OCI-LY7 (cell line): ENCODE measurements at regions not wholly inside any gene's neighbourhood (a gene's known extent, or its start where the extent isn't known, plus 50 kb on each side); places are given as distances from the start of the nearest gene placed in this dataset.
A peak's percentile ranks its signal among the peaks of the same experiment; 100 is the strongest.

ENCODE experiments used
- BruUV-seq: library from RNA; stranded (reverse); fragments of 400-500 nt; replicated peaks from 2 replicates; lab custom pipeline; 2021; lab: Mats Ljungman, UMichigan
- CTCF ChIA-PET: fragments of 300-600 bp; sonication (Branson Sonifier 250); formaldehyde crosslinking; loops from one replicate; lab custom pipeline; 2022; ENCODE audit warnings: antibody characterized with exemption; ENCODE audit not compliant: unreplicated experiment; lab: Charles Lee
- POLR2A ChIA-PET: fragments of 300-600 bp; sonication (Branson Sonifier 250); formaldehyde crosslinking; loops from one replicate; lab custom pipeline; 2022; ENCODE audit warnings: antibody characterized with exemption; lab: Charles Lee
- DNase-seq: peaks from one replicate; pipeline ENCODE4 v3.0.0-alpha.2; 2015; ENCODE audit warnings: low spot score
- H2AFZ ChIP-seq: fragments of 200-600 bp; sonication (generic), shearing (Covaris generic); 2 replicates; pipeline ENCODE4 v1.6.1; 2014; ENCODE audit warnings: mild to moderate bottlenecking, antibody characterized with exemption, low read length, moderate library complexity
- H3K27ac ChIP-seq: fragments of 200-600 bp; sonication (generic); 2 replicates; pipeline ENCODE4 v1.5.1; 2014; ENCODE audit warnings: mixed run types, low read depth, mild to moderate bottlenecking, moderate library complexity, low read length, inconsistent platforms; ENCODE audit not compliant: poor library complexity, severe bottlenecking
- H3K36me3 ChIP-seq: fragments of 200-600 bp; sonication (generic); 2 replicates; pipeline ENCODE4 v1.6.1; 2014; ENCODE audit warnings: mild to moderate bottlenecking, antibody characterized with exemption, low read length, moderate library complexity, mixed read lengths; ENCODE audit not compliant: insufficient read depth
- H3K4me1 ChIP-seq: fragments of 200-600 bp; sonication (generic); 2 replicates; pipeline ENCODE4 v1.5.1; 2014; ENCODE audit warnings: mild to moderate bottlenecking, low read length; ENCODE audit not compliant: insufficient read depth, poor library complexity, severe bottlenecking
- H3K4me2 ChIP-seq: fragments of 200-600 bp; sonication (generic); 2 replicates; pipeline ENCODE4 v1.6.1; 2014; ENCODE audit warnings: mild to moderate bottlenecking, low read length
- H3K4me3 ChIP-seq: fragments of 200-600 bp; sonication (generic); 2 replicates; pipeline ENCODE4 v1.5.1; 2014; ENCODE audit warnings: mild to moderate bottlenecking, low read depth, low read length; ENCODE audit not compliant: poor library complexity, severe bottlenecking
- H3K79me2 ChIP-seq: fragments of 200-600 bp; sonication (generic); 2 replicates; pipeline ENCODE4 v1.6.1; 2016; ENCODE audit warnings: low read depth, mild to moderate bottlenecking, low read length, moderate library complexity, mixed read lengths; ENCODE audit not compliant: insufficient read depth
- H3K9me2 ChIP-seq: fragments of 200-600 bp; sonication (generic); 2 replicates; pipeline ENCODE4 v1.6.1; 2016; ENCODE audit warnings: mild to moderate bottlenecking, low read length, mixed read lengths; ENCODE audit not compliant: insufficient read depth
- H3K9me3 ChIP-seq: fragments of 200-600 bp; sonication (generic); 2 replicates; pipeline ENCODE4 v1.6.1; 2014; ENCODE audit warnings: mild to moderate bottlenecking, mixed run types, low read length, mixed read lengths
- H4K20me1 ChIP-seq: fragments of 200-600 bp; sonication (generic); 2 replicates; pipeline ENCODE4 v1.6.1; 2014; ENCODE audit warnings: mild to moderate bottlenecking, antibody characterized with exemption, low read length, moderate library complexity, mixed read lengths; ENCODE audit not compliant: insufficient read depth
- CTCF ChIP-seq: fragments of 200-600 bp; sonication (generic); conservative IDR thresholded peaks from 2 replicates; pipeline ENCODE4 v1.5.1; 2014; ENCODE audit warnings: mild to moderate bottlenecking, antibody characterized with exemption, low read length, moderate library complexity, mixed read lengths
- EZH2phosphoT487 ChIP-seq: fragments of 200-600 bp; sonication (generic); IDR thresholded peaks from 2 replicates; pipeline ENCODE4 v1.6.1; 2018; ENCODE audit warnings: low read depth, borderline replicate concordance, mild to moderate bottlenecking, mixed run types, antibody characterized with exemption, low read length, moderate library complexity, mixed read lengths
- intact Hi-C: fragments of 100-400 bp; cut with micrococcal nuclease; formaldehyde crosslinking; loops from one replicate; pipeline ENCODE4 v1.10.0; 2022; ENCODE audit not compliant: unreplicated experiment

- DNase-seq: peak; percentile 63
- H3K4me2 ChIP-seq: peak overlapping the region; percentile 43
- no peaks in the 10 kb centered on the region for H3K36me3 ChIP-seq
- intact Hi-C loops: no loop called here
- no peaks in the 10 kb centered on the region for H3K9me3 ChIP-seq
- TF ChIP-seq EZH2phosphoT487: no peak
- no peak for TF ChIP-seq CTCF
- no peaks in the 10 kb centered on the region for H3K79me2 ChIP-seq
- ChIA-PET POLR2A (interaction anchor here (0.6 kb wide), 1 partner anchor 1557 kb away, joined by 3 read pairs; no protein-coding TSS in a partner anchor), CTCF (interaction anchor here (0.6 kb wide), 1 partner anchor 12 kb away, joined by 4 read pairs; no protein-coding TSS in a partner anchor)
- peak overlapping the region; percentile 65 for H2AFZ ChIP-seq
- H3K27ac ChIP-seq: peak overlapping the region; percentile 8
- no TSS peak for BruUV-seq
- no peaks in the 10 kb centered on the region for H4K20me1 ChIP-seq
- peaks cover 20% of the 10 kb centered on the region for H3K4me1 ChIP-seq
- no peak overlapping the region for H3K4me3 ChIP-seq
- H3K9me2 ChIP-seq: no peaks in the 10 kb centered on the region
These were observed 113.2 kb downstream of the SLC25A46 start for GRCh38 chr5:110852053-110852452.

- no TSS peak for BruUV-seq
These were observed 113.7 kb downstream of the SLC25A46 start for GRCh38 chr5:110852541-110852940.

More at GRCh38 chr5:110852541-110852940, 113.7 kb downstream of the SLC25A46 start:
- peak overlapping the region; percentile 65 for H2AFZ ChIP-seq
- TF ChIP-seq CTCF: no peak
- TF ChIP-seq EZH2phosphoT487: no peak
- ChIA-PET CTCF (interaction anchor here (0.6 kb wide), 1 partner anchor 12 kb away, joined by 4 read pairs; no protein-coding TSS in a partner anchor), POLR2A (no interaction called here)
- no peak overlapping the region for H3K4me3 ChIP-seq
- no peaks in the 10 kb centered on the region for H3K36me3 ChIP-seq
- intact Hi-C loops: no loop called here
- H3K27ac ChIP-seq: peak overlapping the region; percentile 8
- H3K79me2 ChIP-seq: no peaks in the 10 kb centered on the region
- H3K4me2 ChIP-seq: peak overlapping the region; percentile 43
- no peaks in the 10 kb centered on the region for H4K20me1 ChIP-seq
- no peak for DNase-seq
- no peaks in the 10 kb centered on the region for H3K9me3 ChIP-seq
- H3K4me1 ChIP-seq: peaks cover 20% of the 10 kb centered on the region
- H3K9me2 ChIP-seq: no peaks in the 10 kb centered on the region
